ENCODE measurements at regions not wholly inside any gene's neighbourhood (a gene's known extent, or its start where the extent isn't known, plus 50 kb on each side); places are given as distances from the start of the nearest gene placed in this dataset.

DNA sequence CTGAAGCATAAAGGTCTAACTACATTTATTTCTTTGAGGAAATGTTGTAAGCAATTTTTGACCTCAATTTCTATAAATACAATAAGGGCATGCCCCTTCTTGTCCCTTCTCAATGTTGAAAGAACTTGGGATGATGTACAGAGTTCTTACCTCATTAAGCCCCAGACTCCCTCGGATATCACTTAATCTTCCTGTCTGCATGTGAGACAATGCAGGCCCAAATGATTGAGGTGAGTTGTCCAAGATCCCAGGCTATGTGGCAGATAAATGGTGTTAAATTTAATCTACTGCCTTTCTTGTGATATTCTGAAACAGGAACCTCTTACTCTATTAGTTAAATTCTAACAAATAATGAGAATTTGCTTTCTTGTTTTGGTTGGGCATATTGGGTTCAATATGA is 1073.4 kb upstream of the GYPC start:
- DNase-seq (ENCODE audit: low spot score) (no peak), ATAC-seq (no peak)
- H4K20me1 ChIP-seq (replicated peaks; ENCODE audit: insufficient read depth) = no peaks in the 10 kb centered on the region
- Mint-ChIP-seq H3K4me3 (no peak overlapping the region), H3K27ac (no peak overlapping the region), H3K36me3 (ENCODE audit: low read depth) (no peaks in the 10 kb centered on the region), H3K4me1 (no peaks in the 10 kb centered on the region), H3K27me3 (ENCODE audit: insufficient read depth, low read depth, poor library complexity) (no peaks in the 10 kb centered on the region), H3K9me3 (no peaks in the 10 kb centered on the region)
- no peak overlapping the region for H3K27ac ChIP-seq (ENCODE audit: low read depth)
- H2AFZ ChIP-seq = no peak overlapping the region
- H3K4me2 ChIP-seq = no peak overlapping the region
- no peaks in the 10 kb centered on the region for H3K36me3 ChIP-seq (ENCODE audit: insufficient read depth)
- no peaks in the 10 kb centered on the region for H3F3A ChIP-seq (replicated peaks; ENCODE audit: low read depth)
- no peaks in the 10 kb centered on the region for H3K79me2 ChIP-seq (replicated peaks; ENCODE audit: insufficient read depth)
- TF ChIP-seq ZNF331 (CRISPR knock-in tag; IDR thresholded peaks at IDR 0.05; ENCODE audit: low read depth) (no peak), EZH2 (IDR thresholded peaks at IDR 0.05; ENCODE audit: low read depth, unreplicated experiment) (no peak), JUNB (IDR thresholded peaks at IDR 0.05; ENCODE audit: unreplicated experiment) (no peak), STAT1 (IDR thresholded peaks at IDR 0.05; ENCODE audit: unreplicated experiment) (no peak), NANOG (IDR thresholded peaks at IDR 0.05; ENCODE audit: borderline replicate concordance) (no peak), POLR2AphosphoS5 (IDR thresholded peaks at IDR 0.05; ENCODE audit: low read depth) (no peak), CREB1 (CRISPR knock-in tag; IDR thresholded peaks at IDR 0.05; ENCODE audit: low read depth) (no peak), ZNF114 (CRISPR knock-in tag; IDR thresholded peaks at IDR 0.05) (no peak)
- TF ChIP-seq, protein P1, sequence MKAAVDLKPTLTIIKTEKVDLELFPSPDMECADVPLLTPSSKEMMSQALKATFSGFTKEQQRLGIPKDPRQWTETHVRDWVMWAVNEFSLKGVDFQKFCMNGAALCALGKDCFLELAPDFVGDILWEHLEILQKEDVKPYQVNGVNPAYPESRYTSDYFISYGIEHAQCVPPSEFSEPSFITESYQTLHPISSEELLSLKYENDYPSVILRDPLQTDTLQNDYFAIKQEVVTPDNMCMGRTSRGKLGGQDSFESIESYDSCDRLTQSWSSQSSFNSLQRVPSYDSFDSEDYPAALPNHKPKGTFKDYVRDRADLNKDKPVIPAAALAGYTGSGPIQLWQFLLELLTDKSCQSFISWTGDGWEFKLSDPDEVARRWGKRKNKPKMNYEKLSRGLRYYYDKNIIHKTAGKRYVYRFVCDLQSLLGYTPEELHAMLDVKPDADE (IDR thresholded peaks at IDR 0.05) = no peak
- TF ChIP-seq, protein P2, sequence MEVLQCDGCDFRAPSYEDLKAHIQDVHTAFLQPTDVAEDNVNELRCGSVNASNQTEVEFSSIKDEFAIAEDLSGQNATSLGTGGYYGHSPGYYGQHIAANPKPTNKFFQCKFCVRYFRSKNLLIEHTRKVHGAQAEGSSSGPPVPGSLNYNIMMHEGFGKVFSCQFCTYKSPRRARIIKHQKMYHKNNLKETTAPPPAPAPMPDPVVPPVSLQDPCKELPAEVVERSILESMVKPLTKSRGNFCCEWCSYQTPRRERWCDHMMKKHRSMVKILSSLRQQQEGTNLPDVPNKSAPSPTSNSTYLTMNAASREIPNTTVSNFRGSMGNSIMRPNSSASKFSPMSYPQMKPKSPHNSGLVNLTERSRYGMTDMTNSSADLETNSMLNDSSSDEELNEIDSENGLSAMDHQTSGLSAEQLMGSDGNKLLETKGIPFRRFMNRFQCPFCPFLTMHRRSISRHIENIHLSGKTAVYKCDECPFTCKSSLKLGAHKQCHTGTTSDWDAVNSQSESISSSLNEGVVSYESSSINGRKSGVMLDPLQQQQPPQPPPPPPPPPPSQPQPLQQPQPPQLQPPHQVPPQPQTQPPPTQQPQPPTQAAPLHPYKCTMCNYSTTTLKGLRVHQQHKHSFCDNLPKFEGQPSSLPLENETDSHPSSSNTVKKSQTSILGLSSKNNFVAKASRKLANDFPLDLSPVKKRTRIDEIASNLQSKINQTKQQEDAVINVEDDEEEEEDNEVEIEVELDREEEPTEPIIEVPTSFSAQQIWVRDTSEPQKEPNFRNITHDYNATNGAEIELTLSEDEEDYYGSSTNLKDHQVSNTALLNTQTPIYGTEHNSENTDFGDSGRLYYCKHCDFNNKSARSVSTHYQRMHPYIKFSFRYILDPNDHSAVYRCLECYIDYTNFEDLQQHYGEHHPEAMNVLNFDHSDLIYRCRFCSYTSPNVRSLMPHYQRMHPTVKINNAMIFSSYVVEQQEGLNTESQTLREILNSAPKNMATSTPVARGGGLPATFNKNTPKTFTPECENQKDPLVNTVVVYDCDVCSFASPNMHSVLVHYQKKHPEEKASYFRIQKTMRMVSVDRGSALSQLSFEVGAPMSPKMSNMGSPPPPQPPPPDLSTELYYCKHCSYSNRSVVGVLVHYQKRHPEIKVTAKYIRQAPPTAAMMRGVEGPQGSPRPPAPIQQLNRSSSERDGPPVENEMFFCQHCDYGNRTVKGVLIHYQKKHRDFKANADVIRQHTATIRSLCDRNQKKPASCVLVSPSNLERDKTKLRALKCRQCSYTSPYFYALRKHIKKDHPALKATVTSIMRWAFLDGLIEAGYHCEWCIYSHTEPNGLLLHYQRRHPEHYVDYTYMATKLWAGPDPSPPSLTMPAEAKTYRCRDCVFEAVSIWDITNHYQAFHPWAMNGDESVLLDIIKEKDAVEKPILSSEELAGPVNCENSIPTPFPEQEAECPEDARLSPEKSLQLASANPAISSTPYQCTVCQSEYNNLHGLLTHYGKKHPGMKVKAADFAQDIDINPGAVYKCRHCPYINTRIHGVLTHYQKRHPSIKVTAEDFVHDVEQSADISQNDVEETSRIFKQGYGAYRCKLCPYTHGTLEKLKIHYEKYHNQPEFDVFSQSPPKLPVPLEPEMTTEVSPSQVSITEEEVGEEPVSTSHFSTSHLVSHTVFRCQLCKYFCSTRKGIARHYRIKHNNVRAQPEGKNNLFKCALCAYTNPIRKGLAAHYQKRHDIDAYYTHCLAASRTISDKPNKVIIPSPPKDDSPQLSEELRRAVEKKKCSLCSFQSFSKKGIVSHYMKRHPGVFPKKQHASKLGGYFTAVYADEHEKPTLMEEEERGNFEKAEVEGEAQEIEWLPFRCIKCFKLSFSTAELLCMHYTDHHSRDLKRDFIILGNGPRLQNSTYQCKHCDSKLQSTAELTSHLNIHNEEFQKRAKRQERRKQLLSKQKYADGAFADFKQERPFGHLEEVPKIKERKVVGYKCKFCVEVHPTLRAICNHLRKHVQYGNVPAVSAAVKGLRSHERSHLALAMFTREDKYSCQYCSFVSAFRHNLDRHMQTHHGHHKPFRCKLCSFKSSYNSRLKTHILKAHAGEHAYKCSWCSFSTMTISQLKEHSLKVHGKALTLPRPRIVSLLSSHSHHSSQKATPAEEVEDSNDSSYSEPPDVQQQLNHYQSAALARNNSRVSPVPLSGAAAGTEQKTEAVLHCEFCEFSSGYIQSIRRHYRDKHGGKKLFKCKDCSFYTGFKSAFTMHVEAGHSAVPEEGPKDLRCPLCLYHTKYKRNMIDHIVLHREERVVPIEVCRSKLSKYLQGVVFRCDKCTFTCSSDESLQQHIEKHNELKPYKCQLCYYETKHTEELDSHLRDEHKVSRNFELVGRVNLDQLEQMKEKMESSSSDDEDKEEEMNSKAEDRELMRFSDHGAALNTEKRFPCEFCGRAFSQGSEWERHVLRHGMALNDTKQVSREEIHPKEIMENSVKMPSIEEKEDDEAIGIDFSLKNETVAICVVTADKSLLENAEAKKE (CRISPR knock-in tag; IDR thresholded peaks at IDR 0.05) = no peak
- no peaks in the 10 kb centered on the region for H3K27me3 ChIP-seq (ENCODE audit: insufficient read depth)
- no peaks in the 10 kb centered on the region; the same call in 1 of the 2 replicates for H3K9me2 ChIP-seq (ENCODE audit: insufficient read depth)
- H3K4me1 ChIP-seq (ENCODE audit: insufficient read depth) = no peaks in the 10 kb centered on the region
- H3K4me3 ChIP-seq = no peak overlapping the region
